HL-60 (cell line): ENCODE measurements at regions not wholly inside any gene's neighbourhood (a gene's known extent, or its start where the extent isn't known, plus 50 kb on each side); places are given as distances from the start of the nearest gene placed in this dataset.

Experiments
- DNase-seq, 2 experiments: peaks; one replicate each; pipeline ENCODE4 v3.0.0-alpha.2; 2010 to 2020; ENCODE audit warnings: low read depth in 1 of 2, low spot score in 1 of 2
- H3K27ac ChIP-seq: fragments of 250-450 bp; sonication (Bioruptor Pico); replicated peaks from 2 replicates; pipeline ENCODE4 v1.5.1; 2020; ENCODE audit warnings: mild to moderate bottlenecking, moderate library complexity
- H3K27me3 ChIP-seq: fragments of 250-450 bp; sonication (Bioruptor Pico); 2 replicates; pipeline ENCODE4 v1.5.1; 2021; ENCODE audit warnings: mild to moderate bottlenecking, moderate library complexity; ENCODE audit not compliant: insufficient read depth, poor library complexity, severe bottlenecking
- H3K4me3 ChIP-seq: replicated peaks from 2 replicates; pipeline ENCODE4 v1.5.1; 2011; ENCODE audit warnings: mild to moderate bottlenecking, control low read depth, low read length; ENCODE audit not compliant: insufficient read depth
- CTCF ChIP-seq: IDR thresholded peaks from one replicate; pipeline ENCODE4 v1.5.1; 2011; ENCODE audit warnings: low read length, control low read depth, inconsistent platforms; ENCODE audit not compliant: insufficient read depth
- GABPA ChIP-seq: IDR thresholded peaks from 2 replicates; pipeline ENCODE4 v1.6.1; 2012; ENCODE audit warnings: low read depth
- POLR2AphosphoS5 ChIP-seq: IDR thresholded peaks from 2 replicates; pipeline ENCODE4 v1.6.1; 2012; ENCODE audit warnings: low read depth
- SPI1 ChIP-seq: IDR thresholded peaks from 2 replicates; pipeline ENCODE4 v1.6.1; 2012; ENCODE audit warnings: low read depth, mild to moderate bottlenecking, borderline replicate concordance
- TF ChIP-seq, protein P1 (sequence below): IDR thresholded peaks from 2 replicates; pipeline ENCODE4 v1.6.1; 2012; ENCODE audit warnings: low read depth; ENCODE audit not compliant: insufficient replicate concordance

GRCh38 chr5:2052687-2053086 is 170.0 kb upstream of the IRX4 start:
- H3K27me3 ChIP-seq = no peaks in the 10 kb centered on the region
- DNase-seq = no peak
- TF ChIP-seq SPI1 = no peak
- TF ChIP-seq POLR2AphosphoS5 = no peak
- TF ChIP-seq, protein P1, sequence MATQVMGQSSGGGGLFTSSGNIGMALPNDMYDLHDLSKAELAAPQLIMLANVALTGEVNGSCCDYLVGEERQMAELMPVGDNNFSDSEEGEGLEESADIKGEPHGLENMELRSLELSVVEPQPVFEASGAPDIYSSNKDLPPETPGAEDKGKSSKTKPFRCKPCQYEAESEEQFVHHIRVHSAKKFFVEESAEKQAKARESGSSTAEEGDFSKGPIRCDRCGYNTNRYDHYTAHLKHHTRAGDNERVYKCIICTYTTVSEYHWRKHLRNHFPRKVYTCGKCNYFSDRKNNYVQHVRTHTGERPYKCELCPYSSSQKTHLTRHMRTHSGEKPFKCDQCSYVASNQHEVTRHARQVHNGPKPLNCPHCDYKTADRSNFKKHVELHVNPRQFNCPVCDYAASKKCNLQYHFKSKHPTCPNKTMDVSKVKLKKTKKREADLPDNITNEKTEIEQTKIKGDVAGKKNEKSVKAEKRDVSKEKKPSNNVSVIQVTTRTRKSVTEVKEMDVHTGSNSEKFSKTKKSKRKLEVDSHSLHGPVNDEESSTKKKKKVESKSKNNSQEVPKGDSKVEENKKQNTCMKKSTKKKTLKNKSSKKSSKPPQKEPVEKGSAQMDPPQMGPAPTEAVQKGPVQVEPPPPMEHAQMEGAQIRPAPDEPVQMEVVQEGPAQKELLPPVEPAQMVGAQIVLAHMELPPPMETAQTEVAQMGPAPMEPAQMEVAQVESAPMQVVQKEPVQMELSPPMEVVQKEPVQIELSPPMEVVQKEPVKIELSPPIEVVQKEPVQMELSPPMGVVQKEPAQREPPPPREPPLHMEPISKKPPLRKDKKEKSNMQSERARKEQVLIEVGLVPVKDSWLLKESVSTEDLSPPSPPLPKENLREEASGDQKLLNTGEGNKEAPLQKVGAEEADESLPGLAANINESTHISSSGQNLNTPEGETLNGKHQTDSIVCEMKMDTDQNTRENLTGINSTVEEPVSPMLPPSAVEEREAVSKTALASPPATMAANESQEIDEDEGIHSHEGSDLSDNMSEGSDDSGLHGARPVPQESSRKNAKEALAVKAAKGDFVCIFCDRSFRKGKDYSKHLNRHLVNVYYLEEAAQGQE = no peak
- no peak for TF ChIP-seq GABPA
- no peak for TF ChIP-seq CTCF

DNA sequence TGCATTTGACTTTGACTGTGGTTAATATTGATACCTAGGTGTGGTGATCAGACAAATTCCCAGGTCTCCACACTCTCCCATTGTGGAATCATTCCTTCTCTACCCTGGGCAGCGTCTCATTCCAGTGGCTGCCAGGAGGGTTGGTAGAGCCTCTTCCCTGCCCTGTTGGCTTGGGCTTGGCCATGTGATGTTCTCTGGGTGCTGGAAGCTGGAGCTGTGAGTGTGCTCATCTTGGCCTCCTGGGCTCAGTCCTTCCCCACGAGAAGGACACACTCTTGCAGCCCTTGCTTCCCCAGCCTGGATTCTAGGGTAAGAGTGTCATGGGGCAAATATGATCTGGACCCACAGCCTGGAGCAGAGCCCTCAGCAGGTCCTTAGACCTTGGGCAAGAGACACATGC is 167.2 kb upstream of the IRX4 start:
- no peak for DNase-seq
- Histone ChIP-seq H3K27me3 (no peaks in the 10 kb centered on the region), H3K4me3 (no peak overlapping the region), H3K27ac (no peak overlapping the region)
- TF ChIP-seq CTCF = no peak
- TF ChIP-seq GABPA = no peak
- TF ChIP-seq, protein P1 = no peak
- no peak for TF ChIP-seq POLR2AphosphoS5
- no peak for TF ChIP-seq SPI1

More at GRCh38 chr5:2052687-2053086, 170.0 kb upstream of the IRX4 start:
- Histone ChIP-seq H3K27ac (no peak overlapping the region), H3K4me3 (no peak overlapping the region)

DNA sequence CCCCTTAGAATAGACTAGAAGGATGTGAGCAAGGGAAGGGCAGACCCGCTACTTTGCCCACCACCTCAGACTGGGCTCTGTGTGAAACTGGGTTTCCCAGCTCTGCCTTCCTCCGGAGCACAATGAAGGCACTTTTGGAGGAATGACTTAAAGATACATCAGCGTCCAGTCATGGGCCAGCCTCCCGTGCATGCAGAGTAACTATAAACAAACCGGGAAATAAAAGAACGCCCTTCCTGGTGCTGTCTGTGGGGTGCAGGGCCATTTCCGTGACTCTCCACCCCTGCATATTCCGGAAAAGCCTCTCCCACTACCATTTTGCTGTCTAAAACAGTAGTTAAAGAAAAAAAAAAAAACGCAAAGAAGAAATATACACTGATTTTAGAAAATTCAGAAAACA is 165.9 kb upstream of the IRX4 start:
- H3K4me3 ChIP-seq = no peak overlapping the region
- no peaks in the 10 kb centered on the region for H3K27me3 ChIP-seq
- no peak overlapping the region for H3K27ac ChIP-seq
- DNase-seq = no peak
- no peak for TF ChIP-seq CTCF
- TF ChIP-seq POLR2AphosphoS5 = no peak
- TF ChIP-seq, protein P1 = no peak
- no peak for TF ChIP-seq GABPA
- no peak for TF ChIP-seq SPI1
